22Rv1 (cell line): ENCODE measurements at regions not wholly inside any gene's neighbourhood (a gene's known extent, or its start where the extent isn't known, plus 50 kb on each side); places are given as distances from the start of the nearest gene placed in this dataset.

Source experiments
- H3K27ac ChIP-seq: fragments of 450-650 bp; 2 replicates; pipeline ENCODE4 v1.5.1; 2017
- CTCF ChIP-seq: fragments of 450-650 bp; IDR thresholded peaks from 2 replicates; pipeline ENCODE4 v1.5.1; 2017; ENCODE audit warnings: mild to moderate bottlenecking
- ZFX ChIP-seq: fragments of 450-650 bp; IDR thresholded peaks from 2 replicates; pipeline ENCODE4 v1.6.1; 2017; ENCODE audit warnings: antibody characterized with exemption, borderline replicate concordance

GRCh38 chr13:84255226-84255797 is 373.0 kb upstream of the SLITRK1 start:
- H3K27ac ChIP-seq = no peak overlapping the region
- no peak for TF ChIP-seq CTCF
- no peak for TF ChIP-seq ZFX

- no peak for TF ChIP-seq ZFX
- no peak for TF ChIP-seq CTCF
- no peak overlapping the region for H3K27ac ChIP-seq
Observed at GRCh38 chr13:84249463-84249862, 367.2 kb upstream of the SLITRK1 start.

DNA sequence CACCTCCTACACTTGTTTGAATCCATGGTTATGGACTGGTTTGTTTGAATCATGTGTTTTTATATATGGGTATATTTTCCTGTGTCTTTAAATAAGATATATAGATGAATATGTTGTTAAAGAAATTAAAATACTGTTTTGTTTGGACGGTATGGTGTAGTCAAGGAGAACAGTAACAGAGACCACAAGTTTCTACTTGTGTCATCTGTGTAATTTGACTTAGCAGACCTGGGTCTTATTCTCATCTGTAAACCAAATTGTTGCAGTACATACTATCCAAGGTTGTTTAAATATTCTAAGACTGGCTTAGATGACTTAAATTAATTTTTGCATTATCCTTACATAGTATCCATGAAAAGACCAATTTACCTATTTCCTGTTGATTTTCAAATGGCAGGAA is 361.1 kb upstream of the SLITRK1 start:
- no peak overlapping the region for H3K27ac ChIP-seq
- no peak for TF ChIP-seq ZFX

DNA sequence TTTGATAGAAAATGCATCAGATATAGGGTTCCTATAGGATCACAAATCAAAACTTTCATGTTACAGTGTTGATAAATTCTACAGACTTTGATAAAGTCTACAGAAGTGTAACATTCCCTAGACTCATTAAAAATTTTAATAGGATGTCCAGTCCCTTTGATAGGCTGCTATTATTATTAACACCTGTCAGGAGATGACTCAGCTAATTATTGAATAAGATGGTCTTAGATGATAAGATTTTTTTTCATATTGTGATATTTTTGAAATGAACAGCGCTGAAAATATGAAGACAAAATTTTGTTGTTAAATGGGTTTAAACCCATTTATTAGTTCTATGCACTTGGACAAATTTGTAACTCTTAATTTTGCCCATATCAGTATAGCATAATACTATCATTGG is 356.8 kb upstream of the SLITRK1 start:
- no peak overlapping the region for H3K27ac ChIP-seq
- no peak for TF ChIP-seq ZFX
- TF ChIP-seq CTCF = no peak

GRCh38 chr13:84238381-84238780 is 356.1 kb upstream of the SLITRK1 start:
- no peak overlapping the region for H3K27ac ChIP-seq

GRCh38 chr13:84237143-84237542 is 354.9 kb upstream of the SLITRK1 start:
- TF ChIP-seq CTCF (no peak), ZFX (no peak)
- H3K27ac ChIP-seq = no peak overlapping the region

More at GRCh38 chr13:84238381-84238780, 356.1 kb upstream of the SLITRK1 start:
- TF ChIP-seq CTCF (no peak), ZFX (no peak)

DNA sequence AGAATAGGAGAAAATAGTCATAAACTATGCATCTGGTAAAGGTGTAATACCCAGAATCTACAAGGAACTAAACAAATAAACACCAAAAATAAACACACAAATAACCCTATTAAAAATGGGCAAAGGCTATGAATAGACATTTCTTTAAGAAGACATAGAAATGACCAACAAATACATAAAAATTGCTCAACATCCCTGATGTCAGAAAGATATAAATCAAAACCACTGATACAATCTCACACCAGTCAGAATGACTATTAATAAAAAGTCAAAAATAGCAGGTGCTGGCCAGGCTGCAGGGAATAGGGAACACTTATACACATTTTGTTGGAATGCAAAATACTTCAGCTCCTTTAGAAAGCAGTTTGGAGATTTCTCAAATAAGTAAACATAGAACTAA is 352.1 kb upstream of the SLITRK1 start:
- no peak overlapping the region for H3K27ac ChIP-seq
- no peak for TF ChIP-seq ZFX
- no peak for TF ChIP-seq CTCF

DNA sequence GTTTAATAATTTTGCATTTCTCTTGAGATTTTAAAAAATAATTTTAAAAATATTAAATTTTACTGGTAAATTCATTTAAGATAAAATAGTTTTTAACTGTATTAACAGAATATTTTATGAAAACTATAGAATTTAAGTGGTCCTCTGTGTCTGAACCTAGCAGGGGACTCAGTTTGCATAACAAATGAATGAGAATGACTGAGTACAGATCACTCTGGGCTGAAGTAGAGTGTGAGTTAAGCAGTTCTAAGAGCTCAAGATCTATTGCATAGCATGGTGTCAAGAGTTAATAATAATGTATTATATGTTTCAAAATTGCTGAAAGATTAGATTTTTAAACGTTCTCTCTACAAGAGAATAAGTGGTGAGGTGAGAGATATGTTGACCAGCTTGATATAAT is 348.3 kb upstream of the SLITRK1 start:
- no peak overlapping the region for H3K27ac ChIP-seq
- no peak for TF ChIP-seq ZFX
- no peak for TF ChIP-seq CTCF
